Activated CD4-positive, alpha-beta T cell treated with anti-CD3 and anti-CD28 coated beads, Interleukin-2, amount 50 U/mL, for 48 hours (primary cell): ENCODE measurements at regions not wholly inside any gene's neighbourhood (a gene's known extent, or its start where the extent isn't known, plus 50 kb on each side); places are given as distances from the start of the nearest gene placed in this dataset.

ENCODE experiments used
- DNase-seq, 2 experiments: peaks; one replicate each; pipeline ENCODE4 v3.0.0-alpha.2; 2020

GRCh38 chr1:222161676-222162075 is 386.2 kb downstream of the HHIPL2 start:
- DNase-seq: no peak

GRCh38 chr1:222157612-222158011 is 390.3 kb downstream of the HHIPL2 start:
- no peak for DNase-seq

- no peak for DNase-seq
Measured at GRCh38 chr1:222140206-222140605, 398.3 kb upstream of the DUSP10 start.

GRCh38 chr1:222138095-222138494 is 396.2 kb upstream of the DUSP10 start:
- DNase-seq: no peak

- no peak for DNase-seq
Measured at GRCh38 chr1:222136869-222137268, 395.0 kb upstream of the DUSP10 start.

GRCh38 chr1:222129041-222129440 is 387.2 kb upstream of the DUSP10 start:
- DNase-seq: no peak

GRCh38 chr1:222127526-222128152 is 385.8 kb upstream of the DUSP10 start:
- no peak for DNase-seq

GRCh38 chr1:222127096-222127495 is 385.2 kb upstream of the DUSP10 start:
- no peak for DNase-seq

GRCh38 chr1:222126052-222126451 is 384.2 kb upstream of the DUSP10 start:
- no peak for DNase-seq

- DNase-seq: no peak
Measured at GRCh38 chr1:222124602-222125001, 382.7 kb upstream of the DUSP10 start.

- DNase-seq: no peak
Measured at GRCh38 chr1:222123111-222123510, 381.2 kb upstream of the DUSP10 start.

GRCh38 chr1:222117809-222118208 is 375.9 kb upstream of the DUSP10 start:
- no peak for DNase-seq

GRCh38 chr1:222114536-222115156 is 372.8 kb upstream of the DUSP10 start:
- DNase-seq: no peak

GRCh38 chr1:222109836-222110235 is 367.9 kb upstream of the DUSP10 start:
- no peak for DNase-seq

- no peak for DNase-seq
Measured at GRCh38 chr1:222107975-222108374, 366.1 kb upstream of the DUSP10 start.

- no peak for DNase-seq
Measured at GRCh38 chr1:222107267-222107666, 365.4 kb upstream of the DUSP10 start.

GRCh38 chr1:222106377-222106776 is 364.5 kb upstream of the DUSP10 start:
- no peak for DNase-seq

GRCh38 chr1:222105861-222106260 is 364.0 kb upstream of the DUSP10 start:
- no peak for DNase-seq

- DNase-seq: no peak
Measured at GRCh38 chr1:222105393-222105737, 363.5 kb upstream of the DUSP10 start.

- DNase-seq: no peak
Measured at GRCh38 chr1:222104694-222105392, 363.0 kb upstream of the DUSP10 start.

GRCh38 chr1:222104097-222104496 is 362.2 kb upstream of the DUSP10 start:
- DNase-seq: no peak

- DNase-seq: no peak
Measured at GRCh38 chr1:222099746-222100145, 357.9 kb upstream of the DUSP10 start.

- no peak for DNase-seq
Measured at GRCh38 chr1:222098404-222098803, 356.5 kb upstream of the DUSP10 start.

- DNase-seq: no peak
Measured at GRCh38 chr1:222097588-222097987, 355.7 kb upstream of the DUSP10 start.

GRCh38 chr1:222096883-222097282 is 355.0 kb upstream of the DUSP10 start:
- DNase-seq: no peak
